T-cell (primary cell): ENCODE measurements at regions not wholly inside any gene's neighbourhood (a gene's known extent, or its start where the extent isn't known, plus 50 kb on each side); places are given as distances from the start of the nearest gene placed in this dataset.

Source experiments
- ATAC-seq, 4 experiments: fragments of 200-7000 bp in 3 of 4; fragments of 150-1000 bp in 1 of 4; cut with Tn5 transposase; replicated peaks in 1 of 4; 1 replicate in 3 of 4; 2 replicates in 1 of 4; pipeline ENCODE4 v1.10.0; 2021; ENCODE audit warnings: moderate library complexity in 3 of 4, mild to moderate bottlenecking in 2 of 4, moderate number of reproducible peaks in 1 of 4
- CTCF ChIA-PET, 2 donors: fragments of 300-600 bp; sonication (Branson Sonifier 250); formaldehyde crosslinking; loops; one replicate each; lab custom pipeline; 2022; ENCODE audit warnings: antibody characterized with exemption in 2 of 2; lab: Charles Lee
- POLR2A ChIA-PET, 2 donors: fragments of 300-600 bp; sonication (Branson Sonifier 250); formaldehyde crosslinking; loops; one replicate each; lab custom pipeline; 2022; ENCODE audit warnings: antibody characterized with exemption in 2 of 2; lab: Charles Lee
- DNase-seq, 35 experiments: peaks; one replicate each; pipeline versions ENCODE4 v3.0.0 to v3.0.0-alpha.2; 2013 to 2023
- H3K27ac ChIP-seq: one replicate; pipeline ENCODE4 v1.5.1; 2013; ENCODE audit warnings: low read length
- H3K27me3 ChIP-seq, 2 experiments: replicated peaks in 1 of 2; 1 replicate in 1 of 2; 2 replicates in 1 of 2; pipeline versions ENCODE4 v1.6.1 to v1.7.0; 2013; ENCODE audit warnings: low read length in 1 of 2, mixed read lengths in 1 of 2; ENCODE audit not compliant: control insufficient read depth in 2 of 2, insufficient read depth in 2 of 2; ENCODE audit errors: extremely low read depth in 1 of 2
- H3K36me3 ChIP-seq, 2 donors: 1 replicate in 1 of 2; 2 replicates in 1 of 2; pipeline versions ENCODE4 v1.6.1 to v1.7.0; 2013; ENCODE audit warnings: low read length in 1 of 2; ENCODE audit not compliant: control insufficient read depth in 2 of 2, insufficient read depth in 1 of 2; ENCODE audit errors: extremely low read depth in 1 of 2
- H3K4me1 ChIP-seq, 2 experiments: 1 replicate in 1 of 2; 2 replicates in 1 of 2; pipeline versions ENCODE4 v1.6.1 to v1.7.0; 2013; ENCODE audit warnings: low read length in 2 of 2, mixed read lengths in 1 of 2; ENCODE audit not compliant: insufficient read depth in 2 of 2, control insufficient read depth in 1 of 2; ENCODE audit errors: extremely low read depth in 1 of 2
- H3K4me3 ChIP-seq, 2 donors: 1 replicate in 1 of 2; 2 replicates in 1 of 2; pipeline versions ENCODE4 v1.5.1 to v1.7.0; 2013; ENCODE audit warnings: mild to moderate bottlenecking in 2 of 2, low read length in 1 of 2, moderate library complexity in 1 of 2; ENCODE audit not compliant: control insufficient read depth in 1 of 2; ENCODE audit errors: extremely low read depth in 1 of 2
- H3K9me3 ChIP-seq: 2 replicates; pipeline ENCODE4 v1.7.0; 2013
- H3K27ac Mint-ChIP-seq, 2 donors: one replicate each; pipeline ENCODE4 v1.8.0; 2020 to 2021; ENCODE audit warnings: mild to moderate bottlenecking in 2 of 2, mixed read lengths in 2 of 2
- H3K27me3 Mint-ChIP-seq, 2 donors: one replicate each; pipeline ENCODE4 v1.8.0; 2021 to 2022; ENCODE audit warnings: mixed read lengths in 2 of 2
- H3K36me3 Mint-ChIP-seq: one replicate; pipeline ENCODE4 v1.8.0; 2021; ENCODE audit warnings: mixed read lengths
- H3K4me1 Mint-ChIP-seq, 3 donors: one replicate each; pipeline ENCODE4 v1.8.0; 2020 to 2022; ENCODE audit warnings: mixed read lengths in 3 of 3, mild to moderate bottlenecking in 1 of 3
- H3K4me3 Mint-ChIP-seq, 3 donors: one replicate each; pipeline ENCODE4 v1.8.0; 2020 to 2022; ENCODE audit warnings: mild to moderate bottlenecking in 3 of 3, mixed read lengths in 3 of 3, moderate library complexity in 3 of 3
- H3K9me3 Mint-ChIP-seq, 3 donors: one replicate each; pipeline ENCODE4 v1.8.0; 2020 to 2022; ENCODE audit warnings: mixed read lengths in 3 of 3
- WGBS: methylation state at CpG from one replicate; pipeline ENCODE4 v1.1.5; 2013; ENCODE audit warnings: missing lambda C conversion rate; ENCODE audit not compliant: insufficient coverage; 5-methylcytosine and 5-hydroxymethylcytosine counted together

GRCh38 chr3:18572809-18573208 lies 147.7 kb upstream of the SATB1 start:
- CTCF ChIA-PET: no interaction called here
- ATAC-seq: no peak
- Mint-ChIP-seq H3K4me1 (peaks cover 4 to 8% (median 7%) of the 10 kb centered on the region in 3 donors), H3K36me3 (peaks cover 3% of the 10 kb centered on the region), H3K9me3 (peaks cover 0 to 7% (median 0%) of the 10 kb centered on the region in 3 donors), H3K4me3 (no peak overlapping the region), H3K27ac (no peak overlapping the region), H3K27me3 (no peaks in the 10 kb centered on the region)
- no peak for DNase-seq
- Histone ChIP-seq H3K4me3 (no peak overlapping the region), H3K27me3 (no peaks in the 10 kb centered on the region), H3K9me3 (no peaks in the 10 kb centered on the region), H3K36me3 (no peaks in the 10 kb centered on the region), H3K4me1 (peaks cover 0 to 2% of the 10 kb centered on the region in 2 experiments), H3K27ac (no peak overlapping the region)
- POLR2A ChIA-PET: no interaction called here

- Mint-ChIP-seq H3K4me1 (peaks cover 11 to 19% (median 16%) of the 10 kb centered on the region in 3 donors), H3K4me3 (no peak overlapping the region), H3K27ac (no peak overlapping the region), H3K36me3 (peaks cover 3% of the 10 kb centered on the region), H3K27me3 (no peaks in the 10 kb centered on the region), H3K9me3 (peaks cover 0 to 7% (median 3%) of the 10 kb centered on the region in 3 donors)
- POLR2A ChIA-PET: no interaction called here
- H3K27ac ChIP-seq: no peak overlapping the region
- H3K9me3 ChIP-seq: no peaks in the 10 kb centered on the region
- CTCF ChIA-PET: interaction anchor here in 1 of 2 donors (0.5 kb wide), 1 partner anchor 174 kb away, joined by 3 read pairs; no protein-coding TSS in a partner anchor
- no peaks in the 10 kb centered on the region for H3K36me3 ChIP-seq
- H3K27me3 ChIP-seq: no peaks in the 10 kb centered on the region
- DNase-seq (no peak), ATAC-seq (no peak)
- no peak overlapping the region for H3K4me3 ChIP-seq
- H3K4me1 ChIP-seq: peaks cover 2 to 12% of the 10 kb centered on the region in 2 experiments
Measured at GRCh38 chr3:18567293-18567692, 142.2 kb upstream of the SATB1 start.

- Histone ChIP-seq H3K4me1 (peaks cover 9 to 28% of the 10 kb centered on the region in 2 experiments), H3K27ac (no peak overlapping the region), H3K36me3 (no peaks in the 10 kb centered on the region), H3K9me3 (no peaks in the 10 kb centered on the region), H3K27me3 (no peaks in the 10 kb centered on the region), H3K4me3 (no peak overlapping the region)
- ChIA-PET POLR2A (no interaction called here), CTCF (no interaction called here)
- no peak for DNase-seq
- no peak overlapping the region for H3K4me3 Mint-ChIP-seq
- H3K36me3 Mint-ChIP-seq: no peaks in the 10 kb centered on the region
- WGBS: no CpG with 5 or more reads among the region's 1 CpG
- peaks cover 43 to 51% (median 46%) of the 10 kb centered on the region in 3 donors for H3K4me1 Mint-ChIP-seq
- no peak overlapping the region for H3K27ac Mint-ChIP-seq
- no peaks in the 10 kb centered on the region for H3K27me3 Mint-ChIP-seq
- H3K9me3 Mint-ChIP-seq: peaks cover 0 to 3% (median 0%) of the 10 kb centered on the region in 3 donors
- ATAC-seq: no peak
Measured at GRCh38 chr3:18562364-18563154, 137.4 kb upstream of the SATB1 start.

GRCh38 chr3:18559331-18559842 lies 134.2 kb upstream of the SATB1 start:
- Histone ChIP-seq H3K27me3 (no peaks in the 10 kb centered on the region), H3K4me3 (no peak overlapping the region), H3K36me3 (no peaks in the 10 kb centered on the region), H3K4me1 (peaks cover 10 to 23% of the 10 kb centered on the region in 2 experiments), H3K9me3 (no peaks in the 10 kb centered on the region), H3K27ac (no peak overlapping the region)
- Mint-ChIP-seq H3K36me3 (no peaks in the 10 kb centered on the region), H3K4me1 (peaks cover 51 to 53% (median 53%) of the 10 kb centered on the region in 3 donors), H3K9me3 (peaks cover 0 to 3% (median 0%) of the 10 kb centered on the region in 3 donors), H3K27ac (peak overlapping the region; percentile 71 to 85), H3K27me3 (no peaks in the 10 kb centered on the region), H3K4me3 (peak overlapping the region in 1 of 3 donors; percentile 65)
- DNase-seq (peak in 26 of 35 experiments; percentile 2 to 69 (median 15)), ATAC-seq (peak; percentile 46 to 72 (median 60))
- ChIA-PET CTCF (interaction anchor here (0.6 to 2.2 kb wide), 17 partner anchors 9 to 228 kb away, joined by 3 to 73 read pairs (median 4); no protein-coding TSS in a partner anchor), POLR2A (interaction anchor here in 1 of 2 donors (0.7 kb wide), 1 partner anchor 152 kb away, joined by 3 read pairs; no protein-coding TSS in a partner anchor)
- WGBS: 7% methylated on average over 2 of the region's 5 CpGs

- Mint-ChIP-seq H3K4me3 (no peak overlapping the region), H3K9me3 (peaks cover 0 to 3% (median 0%) of the 10 kb centered on the region in 3 donors), H3K27ac (no peak overlapping the region), H3K27me3 (no peaks in the 10 kb centered on the region), H3K36me3 (no peaks in the 10 kb centered on the region), H3K4me1 (peaks cover 51 to 53% (median 53%) of the 10 kb centered on the region in 3 donors)
- no CpG with 5 or more reads among the region's 3 CpGs for WGBS
- peaks cover 10 to 23% of the 10 kb centered on the region in 2 experiments for H3K4me1 ChIP-seq
- no peak overlapping the region for H3K27ac ChIP-seq
- DNase-seq (no peak), ATAC-seq (no peak)
- CTCF ChIA-PET: interaction anchor here (0.8 to 2.2 kb wide), 5 partner anchors 154 to 228 kb away, joined by 3 to 73 read pairs (median 8); no protein-coding TSS in a partner anchor
- H3K4me3 ChIP-seq: no peak overlapping the region
- H3K27me3 ChIP-seq: no peaks in the 10 kb centered on the region
- POLR2A ChIA-PET: no interaction called here
- H3K9me3 ChIP-seq: no peaks in the 10 kb centered on the region
- no peaks in the 10 kb centered on the region for H3K36me3 ChIP-seq
Measured at GRCh38 chr3:18558507-18558906, 133.4 kb upstream of the SATB1 start.

- Mint-ChIP-seq H3K36me3 (no peaks in the 10 kb centered on the region), H3K27ac (peak overlapping the region in 1 of 2 donors; percentile 20), H3K4me3 (no peak overlapping the region), H3K27me3 (no peaks in the 10 kb centered on the region), H3K9me3 (no peaks in the 10 kb centered on the region), H3K4me1 (peaks cover 51 to 53% (median 53%) of the 10 kb centered on the region in 3 donors)
- Histone ChIP-seq H3K4me3 (no peak overlapping the region), H3K27ac (no peak overlapping the region), H3K27me3 (no peaks in the 10 kb centered on the region), H3K36me3 (no peaks in the 10 kb centered on the region), H3K4me1 (peaks cover 10 to 23% of the 10 kb centered on the region in 2 experiments), H3K9me3 (no peaks in the 10 kb centered on the region)
- no peak for ATAC-seq
- POLR2A ChIA-PET: no interaction called here
- CTCF ChIA-PET: no interaction called here
- no CpG with 5 or more reads among the region's 3 CpGs for WGBS
- DNase-seq: no peak
Measured at GRCh38 chr3:18557216-18557615, 132.1 kb upstream of the SATB1 start.
